Neural cell (in vitro differentiated cells): ENCODE measurements at regions not wholly inside any gene's neighbourhood (a gene's known extent, or its start where the extent isn't known, plus 50 kb on each side); places are given as distances from the start of the nearest gene placed in this dataset.

Experiments used
- CTCF ChIP-seq: fragments of 450-650 bp; IDR thresholded peaks from 2 replicates; pipeline ENCODE4 v1.5.1; 2014; ENCODE audit warnings: antibody characterized with exemption, mild to moderate bottlenecking, moderate library complexity; ENCODE audit not compliant: poor library complexity, severe bottlenecking
- EZH2 ChIP-seq: fragments of 200-600, 300-800 bp; shearing (Covaris generic), sonication (generic); IDR thresholded peaks from 2 replicates; pipeline ENCODE4 v1.6.1; 2014; ENCODE audit warnings: antibody characterized with exemption, low read length, borderline replicate concordance, mild to moderate bottlenecking; ENCODE audit not compliant: insufficient read depth, poor library complexity, severe bottlenecking
- POLR2AphosphoS5 ChIP-seq: IDR thresholded peaks from 2 replicates; pipeline ENCODE4 v1.6.1; 2012
- RAD21 ChIP-seq: fragments of 450-650 bp; conservative IDR thresholded peaks from 2 replicates; pipeline ENCODE4 v1.6.1; 2014; ENCODE audit warnings: antibody characterized with exemption, mild to moderate bottlenecking, moderate library complexity
- SMC3 ChIP-seq: fragments of 450-650 bp; conservative IDR thresholded peaks from 2 replicates; pipeline ENCODE4 v1.6.1; 2014; ENCODE audit warnings: antibody characterized with exemption, mild to moderate bottlenecking, moderate library complexity; ENCODE audit not compliant: poor library complexity
- TAF1 ChIP-seq: IDR thresholded peaks from 2 replicates; pipeline ENCODE4 v1.6.1; 2012; ENCODE audit warnings: low read depth

DNA sequence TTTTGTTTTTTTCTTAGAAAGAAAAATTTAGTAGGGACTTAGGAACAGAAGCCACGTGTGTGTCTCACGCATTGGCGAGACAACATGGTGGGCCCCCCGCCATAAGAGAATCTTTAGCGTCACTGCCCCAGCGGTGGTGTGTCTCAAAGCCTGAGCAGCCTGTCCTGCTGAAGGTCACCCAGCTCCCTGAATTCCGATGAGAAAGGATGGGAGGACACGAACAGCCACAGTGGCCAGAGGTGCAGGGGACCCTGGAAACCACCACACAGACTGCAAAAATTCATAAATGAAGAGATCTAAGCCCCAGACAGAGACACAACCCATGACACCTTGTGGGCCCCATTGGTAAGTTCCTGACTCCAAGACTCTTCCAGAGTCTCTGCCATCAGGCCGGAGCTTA lies 266.1 kb upstream of the RAB6C start:
- TF ChIP-seq POLR2AphosphoS5 (no peak), CTCF (no peak), EZH2 (no peak), RAD21 (no peak), TAF1 (no peak), SMC3 (no peak)
